GM19023 (cell line): ENCODE measurements at regions not wholly inside any gene's neighbourhood (a gene's known extent, or its start where the extent isn't known, plus 50 kb on each side); places are given as distances from the start of the nearest gene placed in this dataset.
A peak's percentile ranks its signal among the peaks of the same experiment; 100 is the strongest.

ENCODE experiments used
- ATAC-seq: cut with Tn5 transposase; IDR thresholded peaks from one replicate; pipeline ENCODE4 v1.9.1; 2021; ENCODE audit warnings: mild to moderate bottlenecking, moderate library complexity; ENCODE audit not compliant: unreplicated experiment

GRCh38 chr9:107918749-107919148 lies 429.2 kb upstream of the KLF4 start:
- no peak for ATAC-seq

- no peak for ATAC-seq
These were observed 424.6 kb upstream of the KLF4 start for GRCh38 chr9:107914151-107914550.

- no peak for ATAC-seq
These were observed 418.1 kb upstream of the KLF4 start for GRCh38 chr9:107907715-107908114.

GRCh38 chr9:107907255-107907654 lies 417.7 kb upstream of the KLF4 start:
- ATAC-seq, result no peak

- ATAC-seq, result no peak
These were observed 416.5 kb upstream of the KLF4 start for GRCh38 chr9:107906074-107906473.

- no peak for ATAC-seq
These were observed 415.9 kb upstream of the KLF4 start for GRCh38 chr9:107905308-107906020.

GRCh38 chr9:107899961-107900330 lies 410.4 kb upstream of the KLF4 start:
- no peak for ATAC-seq

GRCh38 chr9:107898761-107899160 lies 409.2 kb upstream of the KLF4 start:
- ATAC-seq, result no peak

GRCh38 chr9:107896544-107896943 lies 407.0 kb upstream of the KLF4 start:
- ATAC-seq, result no peak

- ATAC-seq, result no peak
These were observed 406.0 kb upstream of the KLF4 start for GRCh38 chr9:107895501-107896001.

GRCh38 chr9:107894572-107895261 lies 405.1 kb upstream of the KLF4 start:
- ATAC-seq, result no peak

- no peak for ATAC-seq
These were observed 401.4 kb upstream of the KLF4 start for GRCh38 chr9:107890921-107891465.

- no peak for ATAC-seq
These were observed 399.2 kb upstream of the KLF4 start for GRCh38 chr9:107888773-107889227.

GRCh38 chr9:107886826-107887225 lies 397.3 kb upstream of the KLF4 start:
- no peak for ATAC-seq

GRCh38 chr9:107883496-107884124 lies 394.0 kb upstream of the KLF4 start:
- peak; percentile 94 for ATAC-seq

- no peak for ATAC-seq
These were observed 392.2 kb upstream of the KLF4 start for GRCh38 chr9:107881626-107882300.

- ATAC-seq, result no peak
These were observed 388.9 kb upstream of the KLF4 start for GRCh38 chr9:107878462-107878861.

GRCh38 chr9:107875571-107875980 lies 386.0 kb upstream of the KLF4 start:
- no peak for ATAC-seq

- ATAC-seq, result peak; percentile 69
These were observed 385.2 kb upstream of the KLF4 start for GRCh38 chr9:107874591-107875369.

- ATAC-seq, result peak; percentile 39
These were observed 384.6 kb upstream of the KLF4 start for GRCh38 chr9:107874137-107874536.
